H1 (cell line): ENCODE measurements at regions not wholly inside any gene's neighbourhood (a gene's known extent, or its start where the extent isn't known, plus 50 kb on each side); places are given as distances from the start of the nearest gene placed in this dataset.
"Not testable (repeated sequence)": the region's sequence is repeated elsewhere in the genome, so short reads cannot be mapped to it uniquely, and the experiment has no call there.

Experiments
- CTCF ChIA-PET: fragments of 300-600 bp; sonication (Branson Sonifier 250); formaldehyde crosslinking; loops from one replicate; lab custom pipeline; 2021; ENCODE audit not compliant: partially characterized antibody; lab: Charles Lee
- POLR2A ChIA-PET: fragments of 300-600 bp; sonication (Branson Sonifier 250); formaldehyde crosslinking; loops from one replicate; lab custom pipeline; 2021; ENCODE audit warnings: inconsistent platforms; ENCODE audit not compliant: partially characterized antibody; lab: Charles Lee
- DNase-seq, 2 experiments: peaks; one replicate each; pipeline versions ENCODE4 v3.0.0 to v3.0.0-alpha.2; 2010 to 2022; ENCODE audit warnings: low spot score in 2 of 2, low read depth in 1 of 2, mixed read lengths in 1 of 2
- FAIRE-seq: peaks from 2 replicates; lab custom pipeline; 2011; peaks lifted over from hg19 to GRCh38; lab: Jason Lieb, UNC
- H2AFZ ChIP-seq: 2 replicates; pipeline ENCODE4 v1.8.1; 2012; ENCODE audit warnings: low read length, inconsistent platforms
- H2AK5ac ChIP-seq: 2 replicates; pipeline ENCODE4 v1.6.1; 2013; ENCODE audit warnings: low read depth, low read length
- H2BK120ac ChIP-seq: replicated peaks from 2 replicates; pipeline ENCODE3; 2013; ENCODE audit warnings: low read depth, low read length, inconsistent platforms
- H2BK12ac ChIP-seq: 2 replicates; pipeline ENCODE4 v1.6.1; 2013; ENCODE audit warnings: low read depth, low read length
- H2BK15ac ChIP-seq: 2 replicates; pipeline ENCODE4 v1.6.1; 2013; ENCODE audit warnings: low read length
- H2BK20ac ChIP-seq: 2 replicates; pipeline ENCODE4 v1.6.1; 2013; ENCODE audit warnings: low read length
- H2BK5ac ChIP-seq: 2 replicates; pipeline ENCODE4 v1.6.1; 2013; ENCODE audit warnings: low read depth, low read length
- H3K14ac ChIP-seq: 2 replicates; pipeline ENCODE4 v1.6.1; 2013; ENCODE audit warnings: inconsistent platforms; ENCODE audit not compliant: insufficient read length
- H3K18ac ChIP-seq: 2 replicates; pipeline ENCODE4 v1.6.1; 2013; ENCODE audit warnings: low read length; ENCODE audit errors: extremely low read depth
- H3K23ac ChIP-seq: 2 replicates; pipeline ENCODE4 v1.6.1; 2013; ENCODE audit warnings: inconsistent platforms; ENCODE audit not compliant: insufficient read length
- H3K23me2 ChIP-seq: 2 replicates; pipeline ENCODE4 v1.6.1; 2013; ENCODE audit warnings: low read depth, low read length
- H3K27ac ChIP-seq: 2 replicates; pipeline ENCODE4 v1.6.1; 2011; ENCODE audit warnings: low read depth, low read length, inconsistent platforms
- H3K27me3 ChIP-seq, 4 experiments: replicated peaks in 1 of 4; 1 replicate in 1 of 4; 2 replicates in 3 of 4; pipeline versions ENCODE4 v1.6.1 to v1.8.1; 2011 to 2013; ENCODE audit warnings: low read length in 3 of 4, mild to moderate bottlenecking in 3 of 4, inconsistent platforms in 2 of 4, mixed read lengths in 2 of 4, moderate library complexity in 1 of 4; ENCODE audit not compliant: control insufficient read depth in 3 of 4, insufficient read depth in 3 of 4; ENCODE audit errors: extremely low read depth in 1 of 4
- H3K36me3 ChIP-seq, 4 experiments: 2 replicates each; pipeline versions ENCODE4 v1.6.1 to v1.8.1; 2011 to 2013; ENCODE audit warnings: mild to moderate bottlenecking in 4 of 4, low read length in 3 of 4, moderate library complexity in 2 of 4, control low read depth in 1 of 4, inconsistent platforms in 1 of 4; ENCODE audit not compliant: insufficient read depth in 4 of 4, control insufficient read depth in 2 of 4
- H3K4ac ChIP-seq: replicated peaks from 2 replicates; pipeline ENCODE3; 2013; ENCODE audit warnings: low read length, low read depth, mixed read lengths, inconsistent platforms; ENCODE audit not compliant: insufficient read length
- H3K4me1 ChIP-seq, 4 experiments: replicated peaks in 1 of 4; 1 replicate in 1 of 4; 2 replicates in 3 of 4; pipeline versions ENCODE4 v1.6.1 to v1.8.1; 2011 to 2013; ENCODE audit warnings: low read length in 3 of 4, inconsistent platforms in 2 of 4, mixed read lengths in 1 of 4; ENCODE audit not compliant: insufficient read depth in 4 of 4, control insufficient read depth in 3 of 4
- H3K4me2 ChIP-seq, 2 experiments: 2 replicates each; pipeline versions ENCODE4 v1.6.1 to v1.8.1; 2011 to 2013; ENCODE audit warnings: low read depth in 2 of 2, low read length in 2 of 2, control low read depth in 1 of 2, inconsistent platforms in 1 of 2, mild to moderate bottlenecking in 1 of 2; ENCODE audit not compliant: insufficient read depth in 1 of 2
- H3K4me3 ChIP-seq, 4 experiments: fragments of 200-600, 300-600 bp in 1 of 4; sonication (generic), shearing (Covaris generic), sonication (Bioruptor Twin) in 1 of 4; 2 replicates each; pipeline versions ENCODE4 v1.5.1 to v1.8.1; 2011 to 2016; ENCODE audit warnings: low read length in 4 of 4, low read depth in 3 of 4, control low read depth in 2 of 4, inconsistent platforms in 2 of 4, mild to moderate bottlenecking in 2 of 4, mixed read lengths in 1 of 4, moderate library complexity in 1 of 4; ENCODE audit not compliant: insufficient read depth in 2 of 4; ENCODE audit errors: extremely low read depth in 1 of 4
- H3K56ac ChIP-seq: replicated peaks from 2 replicates; pipeline ENCODE3; 2013; ENCODE audit warnings: low read depth, mild to moderate bottlenecking, mixed read lengths, low read length, inconsistent platforms; ENCODE audit not compliant: insufficient read length
- H3K79me1 ChIP-seq: 2 replicates; pipeline ENCODE4 v1.6.1; 2013; ENCODE audit warnings: low read depth, low read length, control low read depth
- H3K79me2 ChIP-seq, 2 experiments: 2 replicates each; pipeline versions ENCODE4 v1.6.1 to v1.8.1; 2012 to 2013; ENCODE audit warnings: low read length in 2 of 2, mild to moderate bottlenecking in 2 of 2, inconsistent platforms in 1 of 2; ENCODE audit not compliant: insufficient read depth in 2 of 2, control insufficient read depth in 1 of 2
- H3K9ac ChIP-seq, 4 experiments: replicated peaks in 1 of 4; 1 replicate in 1 of 4; 2 replicates in 3 of 4; pipeline versions ENCODE4 v1.6.1 to v1.8.1; 2011 to 2013; ENCODE audit warnings: low read depth in 3 of 4, low read length in 3 of 4, control low read depth in 2 of 4, mild to moderate bottlenecking in 2 of 4, moderate library complexity in 2 of 4, inconsistent platforms in 1 of 4; ENCODE audit errors: extremely low read depth in 1 of 4
- H3K9me3 ChIP-seq, 2 experiments: 2 replicates each; pipeline versions ENCODE4 v1.6.1 to v1.8.1; 2012 to 2013; ENCODE audit warnings: mild to moderate bottlenecking in 2 of 2, moderate library complexity in 2 of 2, control low read depth in 1 of 2, inconsistent platforms in 1 of 2, low read depth in 1 of 2, low read length in 1 of 2, mixed read lengths in 1 of 2; ENCODE audit not compliant: insufficient read depth in 2 of 2
- H4K20me1 ChIP-seq, 2 experiments: replicated peaks in 1 of 2; 2 replicates each; pipeline versions ENCODE3 to v1.8.1; 2011 to 2013; ENCODE audit warnings: inconsistent platforms in 2 of 2, low read length in 2 of 2, mild to moderate bottlenecking in 1 of 2; ENCODE audit not compliant: insufficient read depth in 2 of 2, control insufficient read depth in 1 of 2
- H4K5ac ChIP-seq: 2 replicates; pipeline ENCODE4 v1.6.1; 2013; ENCODE audit warnings: low read length, low read depth, mixed read lengths, inconsistent platforms; ENCODE audit not compliant: insufficient read length
- H4K8ac ChIP-seq: 2 replicates; pipeline ENCODE4 v1.8.0; 2013; ENCODE audit warnings: mild to moderate bottlenecking, moderate library complexity, low read length, inconsistent platforms; ENCODE audit not compliant: insufficient read depth; ENCODE audit errors: extremely low read depth
- H4K91ac ChIP-seq: replicated peaks from 2 replicates; pipeline ENCODE3; 2013; ENCODE audit warnings: low read length, mixed read lengths, inconsistent platforms; ENCODE audit not compliant: insufficient read length
- WGBS, 2 experiments: shearing (Covaris generic) in 1 of 2; methylation state at CpG; one replicate each; pipeline versions ENCODE4 v1.1.6 to v1.1.7; 2013 to 2015; ENCODE audit warnings: low lambda C conversion rate in 2 of 2, mixed read lengths in 2 of 2, inconsistent platforms in 1 of 2, low coverage in 1 of 2, missing lambda C conversion rate in 1 of 2; ENCODE audit not compliant: insufficient replicate concordance in 2 of 2, insufficient coverage in 1 of 2, insufficient read length in 1 of 2; ENCODE audit errors: extremely low coverage in 1 of 2, missing lambda C conversion rate in 1 of 2; 5-methylcytosine and 5-hydroxymethylcytosine counted together

DNA sequence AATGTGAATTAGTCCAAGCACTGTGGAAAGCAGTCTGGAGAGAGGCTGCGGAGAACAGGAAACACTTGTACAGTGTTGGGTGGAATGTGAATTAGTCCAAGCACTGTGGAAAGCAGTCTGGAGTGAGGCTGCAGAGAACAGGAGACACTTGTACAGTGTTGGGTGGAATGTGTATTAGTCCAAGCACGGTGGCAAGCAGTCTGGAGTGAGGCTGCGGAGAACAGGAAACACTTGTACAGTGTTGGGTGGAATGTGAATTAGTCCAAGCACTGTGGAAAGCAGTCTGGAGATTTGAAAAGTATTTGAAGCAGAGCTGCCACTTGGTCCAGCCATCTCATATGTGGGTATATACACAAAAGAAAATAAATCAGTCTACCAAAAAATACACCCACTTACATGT is 111.5 kb downstream of the OR4M2 start:
- H3K36me3 ChIP-seq, H3K4ac ChIP-seq, H3K14ac ChIP-seq, H2AFZ ChIP-seq, H2BK12ac ChIP-seq, H3K4me2 ChIP-seq, H3K23me2 ChIP-seq, H2BK120ac ChIP-seq, H3K56ac ChIP-seq, FAIRE-seq, POLR2A ChIA-PET, H3K27me3 ChIP-seq, H2BK15ac ChIP-seq, H3K79me2 ChIP-seq, H3K23ac ChIP-seq, H4K20me1 ChIP-seq, H3K4me1 ChIP-seq, H3K9ac ChIP-seq, H3K79me1 ChIP-seq, H4K8ac ChIP-seq, H4K91ac ChIP-seq, H3K9me3 ChIP-seq, H3K4me3 ChIP-seq, DNase-seq, H2BK20ac ChIP-seq, CTCF ChIA-PET, H2BK5ac ChIP-seq, H3K18ac ChIP-seq, H3K27ac ChIP-seq, H4K5ac ChIP-seq, H2AK5ac ChIP-seq: not testable (repeated sequence)
- no CpG with 5 or more reads among the region's 3 CpGs for WGBS, 2 experiments

- H3K23ac ChIP-seq, CTCF ChIA-PET, H3K14ac ChIP-seq, H2BK12ac ChIP-seq, H3K27me3 ChIP-seq, H2AK5ac ChIP-seq, H3K4me3 ChIP-seq, H4K8ac ChIP-seq, H3K4me1 ChIP-seq, H3K4ac ChIP-seq, H2AFZ ChIP-seq, H4K20me1 ChIP-seq, H3K9ac ChIP-seq, H2BK120ac ChIP-seq, H3K79me2 ChIP-seq, DNase-seq, H3K4me2 ChIP-seq, H3K79me1 ChIP-seq, POLR2A ChIA-PET, FAIRE-seq, H3K9me3 ChIP-seq, H3K27ac ChIP-seq, H3K18ac ChIP-seq, H4K91ac ChIP-seq, H3K56ac ChIP-seq, H4K5ac ChIP-seq, H3K36me3 ChIP-seq, H2BK20ac ChIP-seq, H2BK15ac ChIP-seq, H3K23me2 ChIP-seq, H2BK5ac ChIP-seq: not testable (repeated sequence)
- no CpG with 5 or more reads among the region's 7 CpGs for WGBS, 2 experiments
These were observed 114.7 kb downstream of the OR4M2 start for GRCh38 chr15:22194739-22195617.
